G401.6 (cell line): ENCODE measurements at regions not wholly inside any gene's neighbourhood (a gene's known extent, or its start where the extent isn't known, plus 50 kb on each side); places are given as distances from the start of the nearest gene placed in this dataset.

Experiments used
- FAIRE-seq: peaks from 2 replicates; lab custom pipeline; 2012; peaks lifted over from hg19 to GRCh38; lab: Jason Lieb, UNC

GRCh38 chr20:18971574-18971973 is 158.0 kb downstream of the SCP2D1 start:
- no peak for FAIRE-seq

GRCh38 chr20:18972251-18972876 is 158.8 kb downstream of the SCP2D1 start:
- FAIRE-seq: no peak

GRCh38 chr20:18973529-18974173 is 160.1 kb downstream of the SCP2D1 start:
- no peak for FAIRE-seq

DNA sequence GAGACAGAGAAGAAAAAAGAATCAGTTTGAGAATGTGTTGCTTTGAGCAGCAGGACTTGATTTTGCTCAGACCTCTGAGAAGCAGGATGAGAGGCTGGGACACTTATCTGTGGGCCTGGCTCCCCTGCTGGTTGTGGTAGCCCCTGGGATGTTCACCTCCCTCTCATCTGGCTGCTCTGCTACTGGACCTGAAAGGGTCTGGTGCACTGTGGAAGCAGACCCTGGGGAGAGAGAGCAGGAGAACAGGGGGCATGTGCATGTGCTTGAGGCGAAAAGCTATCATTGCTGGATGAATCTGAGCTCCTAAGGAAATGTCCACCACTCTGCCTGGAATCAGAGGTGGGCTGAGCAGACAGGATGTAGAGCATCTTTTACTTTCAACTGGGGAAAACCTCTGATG is 161.1 kb downstream of the SCP2D1 start:
- FAIRE-seq: no peak

DNA sequence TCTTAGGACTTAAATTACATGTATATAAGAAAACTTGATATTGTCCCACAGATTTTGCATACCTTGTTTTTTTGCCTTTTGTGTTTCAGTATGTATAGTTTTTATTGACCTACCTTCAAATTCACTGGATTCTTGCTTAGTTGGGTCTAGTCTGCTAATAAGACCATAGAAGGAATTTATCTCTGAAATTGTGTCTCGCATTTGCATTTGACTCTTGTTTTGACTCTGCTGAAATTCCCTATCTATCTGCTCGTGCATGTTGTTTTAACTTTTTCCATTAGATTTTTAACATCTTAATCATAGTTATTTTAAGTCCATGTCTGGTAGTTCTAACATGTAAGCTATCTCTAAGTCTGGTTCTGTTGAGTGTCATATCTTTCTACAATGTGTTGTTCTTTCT is 163.9 kb downstream of the SCP2D1 start:
- FAIRE-seq: no peak

GRCh38 chr20:18978311-18978710 is 164.7 kb downstream of the SCP2D1 start:
- no peak for FAIRE-seq

DNA sequence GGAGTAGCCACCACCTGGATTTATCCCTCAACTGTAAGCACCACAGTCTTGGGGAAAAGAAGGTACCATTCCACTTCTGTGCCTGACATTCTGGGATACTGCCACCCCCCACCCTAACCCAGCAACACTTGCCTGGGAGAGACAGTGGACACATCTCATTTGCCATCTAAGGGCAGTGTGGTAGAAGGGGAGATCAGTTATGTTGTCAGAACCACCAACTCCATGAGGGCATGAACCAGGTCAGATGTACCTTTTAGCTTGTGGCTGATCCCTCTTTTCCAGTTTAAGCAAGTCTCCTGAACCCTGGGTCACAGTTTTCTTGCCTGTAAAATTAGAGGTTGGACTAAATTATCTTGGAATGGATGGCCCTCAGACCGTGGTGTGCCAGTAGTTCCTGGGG is 165.5 kb downstream of the SCP2D1 start:
- no peak for FAIRE-seq

DNA sequence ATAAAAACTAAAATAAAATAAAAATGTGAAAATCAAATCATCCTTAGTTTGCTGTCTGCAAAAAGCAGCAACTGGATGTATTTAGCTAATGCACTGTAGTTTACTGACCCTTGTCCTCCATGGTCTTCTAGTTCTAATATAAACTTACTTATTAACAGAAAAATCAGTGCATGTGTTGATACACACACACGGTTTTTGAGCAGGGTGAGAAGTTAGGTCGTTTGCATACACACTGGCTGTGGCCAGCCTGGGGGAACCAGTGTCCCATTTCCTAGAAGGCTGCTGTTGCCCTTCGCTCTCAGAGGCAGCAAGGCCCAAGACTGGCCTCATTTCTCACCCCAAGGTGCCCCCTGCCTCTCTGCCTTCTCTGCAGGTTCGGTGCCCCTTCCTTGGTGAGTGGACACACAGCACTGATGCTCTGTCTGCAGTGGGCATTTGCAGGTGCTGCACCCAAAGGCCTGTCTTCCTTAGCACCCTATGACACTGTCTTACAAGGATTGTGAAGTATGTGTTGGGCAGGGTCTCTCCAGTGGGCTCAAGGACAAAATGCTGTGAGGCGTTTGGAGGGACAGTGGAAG is 168.5 kb downstream of the SCP2D1 start:
- no peak for FAIRE-seq

DNA sequence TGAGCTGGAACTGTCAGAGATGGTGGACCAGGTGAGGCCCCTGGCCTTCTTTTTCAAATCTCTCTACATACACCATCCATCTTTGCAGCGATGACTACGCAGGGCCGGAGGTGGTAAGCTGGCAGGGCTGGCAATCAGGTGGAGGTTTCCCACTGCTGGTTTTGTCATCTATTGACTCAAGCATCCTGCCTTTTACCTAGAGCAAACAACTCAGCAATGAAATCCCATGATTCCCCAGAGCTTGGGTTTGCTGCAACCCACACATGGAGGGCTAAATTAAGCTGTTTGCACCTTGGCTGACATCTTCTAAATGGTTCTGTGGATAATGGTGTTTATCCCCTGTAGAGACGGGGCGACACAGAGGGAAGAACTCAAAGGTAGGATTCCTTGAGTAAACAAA is 170.2 kb downstream of the SCP2D1 start:
- no peak for FAIRE-seq

- no peak for FAIRE-seq
These were observed 170.9 kb downstream of the SCP2D1 start for GRCh38 chr20:18984238-18985200.

- no peak for FAIRE-seq
These were observed 172.0 kb downstream of the SCP2D1 start for GRCh38 chr20:18985551-18985950.

- no peak for FAIRE-seq
These were observed 172.7 kb downstream of the SCP2D1 start for GRCh38 chr20:18986146-18986830.

GRCh38 chr20:18986895-18987580 is 173.5 kb downstream of the SCP2D1 start:
- no peak for FAIRE-seq

DNA sequence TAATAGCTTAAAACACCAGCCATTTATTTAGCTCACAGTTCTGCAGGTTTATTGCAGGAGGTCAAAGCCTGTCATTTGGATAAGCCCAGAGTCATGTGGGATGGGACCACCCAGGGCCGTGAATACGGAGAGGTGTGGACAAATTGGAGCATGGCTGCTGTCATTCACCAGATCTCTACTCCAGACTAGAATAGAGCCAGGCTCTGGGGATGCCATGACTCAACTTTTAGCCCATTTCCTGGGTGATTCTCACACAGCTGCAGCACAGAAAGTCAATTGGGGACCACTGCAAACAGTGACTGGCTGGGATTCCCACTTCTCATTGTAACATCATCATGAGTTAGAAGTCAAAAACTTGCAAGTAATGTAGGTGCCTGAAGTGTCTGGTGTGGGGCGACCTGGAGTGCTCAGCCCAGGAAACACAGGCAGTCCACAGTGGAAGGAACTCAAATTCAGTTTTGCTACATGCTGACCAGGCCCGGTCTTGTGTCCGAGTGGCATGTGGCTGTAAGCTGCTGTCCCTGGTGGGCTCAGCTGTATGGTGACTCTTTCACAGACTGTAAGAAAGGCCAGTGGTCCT is 174.3 kb downstream of the SCP2D1 start:
- FAIRE-seq: no peak

DNA sequence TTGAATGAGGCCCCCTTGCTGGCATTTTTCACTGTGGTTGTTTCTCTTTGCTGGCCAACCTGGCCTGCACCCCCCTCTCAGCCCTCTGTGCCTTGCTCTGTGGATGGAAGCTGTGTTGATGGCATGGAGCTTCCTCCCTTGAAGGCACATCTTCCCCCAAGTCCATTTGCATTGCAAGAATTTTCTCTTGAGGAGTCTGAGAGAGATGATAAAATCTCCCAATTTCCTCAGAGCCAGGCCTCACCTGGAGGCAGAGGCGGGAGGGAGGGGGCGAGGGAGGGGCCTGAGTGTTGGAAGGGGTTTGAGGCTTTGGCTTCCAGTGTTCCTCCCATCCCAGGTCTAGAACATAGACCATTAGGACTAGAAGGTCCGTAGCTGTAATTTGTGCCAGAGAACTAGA is 175.1 kb downstream of the SCP2D1 start:
- FAIRE-seq: no peak

DNA sequence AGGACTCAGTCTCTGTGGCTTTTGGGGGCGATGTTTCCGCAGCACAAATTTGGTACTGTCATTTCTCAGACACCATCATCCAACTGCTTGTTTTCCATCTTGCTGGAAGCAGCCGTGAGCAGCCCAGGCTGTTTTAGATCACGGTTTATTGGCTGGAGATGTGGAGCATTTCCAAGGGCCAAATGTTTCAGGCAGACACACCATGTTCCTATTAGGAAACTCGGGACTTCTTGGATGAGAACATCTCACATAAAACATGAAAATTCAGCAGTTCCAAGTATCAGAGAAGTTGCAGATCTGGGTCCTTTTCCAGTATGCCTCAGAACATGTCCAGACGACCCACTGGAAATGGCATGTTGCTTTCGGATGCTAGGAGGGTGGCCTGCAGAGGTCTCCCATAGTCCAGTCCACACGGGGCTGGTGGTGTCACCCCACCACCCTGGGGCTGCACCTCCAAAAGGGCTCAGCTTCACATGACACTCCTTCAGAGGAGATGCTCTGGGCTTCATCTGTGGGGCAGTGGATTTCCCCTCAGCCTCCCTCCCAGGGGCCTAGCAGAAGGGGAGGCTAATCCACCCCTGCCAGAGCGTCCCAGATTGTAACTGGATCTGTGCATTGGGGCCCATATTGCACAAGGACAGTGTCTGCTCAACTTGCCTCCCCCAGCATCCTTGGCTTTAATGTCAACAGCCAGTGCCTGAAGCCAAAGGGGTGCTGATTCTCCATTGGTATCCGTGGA is 176.3 kb downstream of the SCP2D1 start:
- FAIRE-seq: no peak

DNA sequence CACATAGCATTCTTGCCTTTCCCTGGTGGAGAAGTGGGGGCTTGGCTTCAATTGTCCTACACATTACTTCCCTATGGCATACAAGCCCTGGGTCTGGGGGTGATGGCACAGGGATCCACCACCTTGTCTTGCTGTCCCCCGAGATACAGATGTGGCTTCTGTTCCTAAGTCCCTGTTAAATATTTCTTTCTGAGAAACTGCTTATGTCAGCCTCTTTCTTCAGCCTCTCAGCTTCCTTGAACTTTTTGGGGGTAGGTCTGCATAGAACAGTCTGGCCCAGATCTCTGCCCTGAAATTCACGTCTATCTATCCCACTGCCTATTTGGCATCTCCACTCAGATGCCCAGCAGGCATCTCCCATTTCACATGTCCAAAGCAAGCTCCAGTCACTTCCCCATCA is 177.4 kb downstream of the SCP2D1 start:
- no peak for FAIRE-seq

DNA sequence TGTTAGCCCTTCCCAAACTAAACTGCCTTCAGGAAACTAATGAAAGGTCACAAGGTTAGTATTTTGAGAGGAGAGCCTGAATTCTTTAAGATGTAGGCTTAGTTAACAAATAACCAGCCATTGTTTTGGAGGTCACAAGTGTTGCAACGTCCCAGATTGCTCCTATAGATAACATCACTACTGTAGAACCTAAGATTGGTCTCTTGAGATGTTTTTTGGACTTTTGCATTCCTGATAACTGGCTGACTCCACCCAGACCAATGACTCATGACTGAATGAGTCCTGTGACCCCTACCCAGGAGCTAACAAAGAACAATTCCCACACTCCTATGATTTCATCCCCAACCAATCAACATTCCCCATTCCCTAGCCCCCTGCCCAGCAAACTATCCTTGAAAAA is 178.8 kb downstream of the SCP2D1 start:
- no peak for FAIRE-seq

DNA sequence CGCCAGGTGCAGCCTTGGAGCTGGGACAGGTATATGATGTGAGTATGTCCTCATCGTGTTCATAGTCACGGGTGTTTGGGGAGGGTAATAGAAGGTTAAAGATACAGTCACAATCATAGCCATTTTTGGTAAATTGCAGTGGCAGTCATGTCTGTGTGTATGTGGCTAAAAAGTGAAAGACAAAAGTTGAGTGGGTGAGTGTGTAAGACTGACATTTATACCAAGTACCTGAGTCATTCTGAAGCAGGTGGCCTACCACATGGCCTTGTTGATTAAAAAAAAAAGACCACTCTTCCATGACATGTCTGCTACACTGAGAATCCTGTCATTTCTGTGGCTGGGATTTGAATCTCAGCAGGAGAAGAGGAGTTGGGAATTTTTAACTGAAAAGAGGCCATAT is 181.9 kb downstream of the SCP2D1 start:
- no peak for FAIRE-seq

- no peak for FAIRE-seq
These were observed 185.5 kb downstream of the SCP2D1 start for GRCh38 chr20:18999086-18999485.

DNA sequence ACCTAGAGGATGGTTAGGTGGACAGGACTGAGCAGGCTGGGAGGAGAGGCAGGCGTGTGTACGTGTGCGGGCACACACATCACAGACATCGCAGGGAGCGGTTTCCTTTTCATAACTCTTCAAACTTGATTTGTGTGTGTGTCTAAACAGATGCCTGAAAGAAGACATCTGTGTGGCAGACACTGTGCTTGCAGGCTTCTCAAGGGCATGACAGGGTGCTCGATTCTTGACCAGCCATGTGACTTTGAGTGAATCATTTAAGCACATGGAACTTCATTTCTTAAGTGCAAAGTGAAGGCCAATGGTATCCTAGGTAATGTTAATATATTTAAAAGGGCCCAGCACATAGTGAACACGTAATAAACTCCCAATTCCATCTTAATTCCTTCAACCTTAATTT is 186.5 kb downstream of the SCP2D1 start:
- FAIRE-seq: no peak
